NCI-H774 (cell line): ENCODE measurements at regions not wholly inside any gene's neighbourhood (a gene's known extent, or its start where the extent isn't known, plus 50 kb on each side); places are given as distances from the start of the nearest gene placed in this dataset.
A peak's percentile ranks its signal among the peaks of the same experiment; 100 is the strongest.

Source experiments
- DNase-seq: peaks from one replicate; lab custom pipeline; 2025; lab: John Stamatoyannopoulos, UW

- no peak for DNase-seq
These were observed 358.4 kb downstream of the BTBD3 start for GRCh38 chr20:12276011-12276673.

GRCh38 chr20:12287575-12287974 is 369.9 kb downstream of the BTBD3 start:
- no peak for DNase-seq

GRCh38 chr20:12289465-12289864 is 371.8 kb downstream of the BTBD3 start:
- DNase-seq, result no peak

GRCh38 chr20:12291386-12291785 is 373.7 kb downstream of the BTBD3 start:
- no peak for DNase-seq

GRCh38 chr20:12293900-12294299 is 376.2 kb downstream of the BTBD3 start:
- DNase-seq, result no peak

GRCh38 chr20:12294678-12295077 is 377.0 kb downstream of the BTBD3 start:
- DNase-seq, result no peak

- no peak for DNase-seq
These were observed 387.7 kb downstream of the BTBD3 start for GRCh38 chr20:12305188-12305950.

- DNase-seq, result no peak
These were observed 388.4 kb downstream of the BTBD3 start for GRCh38 chr20:12306107-12306506.

- no peak for DNase-seq
These were observed 393.6 kb downstream of the BTBD3 start for GRCh38 chr20:12311094-12311865.

GRCh38 chr20:12315652-12316051 is 398.0 kb downstream of the BTBD3 start:
- no peak for DNase-seq

GRCh38 chr20:12316794-12317193 is 399.1 kb downstream of the BTBD3 start:
- DNase-seq, result no peak

GRCh38 chr20:12317433-12317832 is 399.7 kb downstream of the BTBD3 start:
- no peak for DNase-seq

- DNase-seq, result no peak
These were observed 400.4 kb downstream of the BTBD3 start for GRCh38 chr20:12318043-12318442.

- no peak for DNase-seq
These were observed 404.0 kb downstream of the BTBD3 start for GRCh38 chr20:12321736-12322135.

- no peak for DNase-seq
These were observed 409.5 kb downstream of the BTBD3 start for GRCh38 chr20:12327205-12327604.

GRCh38 chr20:12331236-12331635 is 413.5 kb downstream of the BTBD3 start:
- DNase-seq, result peak; percentile 16

- no peak for DNase-seq
These were observed 419.9 kb downstream of the BTBD3 start for GRCh38 chr20:12337601-12338000.

- DNase-seq, result no peak
These were observed 428.3 kb downstream of the BTBD3 start for GRCh38 chr20:12345978-12346377.

GRCh38 chr20:12353842-12354241 is 436.1 kb downstream of the BTBD3 start:
- no peak for DNase-seq

GRCh38 chr20:12354725-12355124 is 437.0 kb downstream of the BTBD3 start:
- no peak for DNase-seq

- DNase-seq, result no peak
These were observed 437.5 kb downstream of the BTBD3 start for GRCh38 chr20:12355185-12355584.

- DNase-seq, result no peak
These were observed 440.4 kb downstream of the BTBD3 start for GRCh38 chr20:12358006-12358654.
